CD4-positive, alpha-beta T cell treated with Interleukin-12 subunit alpha and Interleukin-12 subunit beta, for 1 hour (primary cell): ENCODE measurements at regions not wholly inside any gene's neighbourhood (a gene's known extent, or its start where the extent isn't known, plus 50 kb on each side); places are given as distances from the start of the nearest gene placed in this dataset.

Experiments used
- DNase-seq: peaks from one replicate; pipeline ENCODE4 v3.0.0-alpha.2; 2020

DNA sequence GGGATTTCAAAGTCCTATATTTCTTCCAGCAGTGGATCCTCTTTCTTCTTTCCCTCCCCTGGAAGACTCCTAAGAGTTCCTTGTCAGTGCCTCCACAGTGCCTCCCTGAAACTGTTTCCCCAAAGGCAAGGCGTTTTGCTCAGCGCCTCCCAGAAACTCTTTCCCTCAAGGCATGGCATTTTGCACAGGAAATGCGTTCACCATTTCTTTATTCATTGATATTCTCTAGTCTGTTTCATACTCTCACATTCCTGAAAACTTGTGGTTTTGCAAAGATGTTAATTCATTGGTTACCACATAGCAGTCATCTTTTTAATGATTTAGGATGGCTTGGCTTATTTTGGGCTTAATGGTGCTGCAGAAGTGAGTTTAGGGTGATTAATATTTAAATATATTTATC lies 177.3 kb upstream of the SLC10A2 start:
- DNase-seq = no peak

DNA sequence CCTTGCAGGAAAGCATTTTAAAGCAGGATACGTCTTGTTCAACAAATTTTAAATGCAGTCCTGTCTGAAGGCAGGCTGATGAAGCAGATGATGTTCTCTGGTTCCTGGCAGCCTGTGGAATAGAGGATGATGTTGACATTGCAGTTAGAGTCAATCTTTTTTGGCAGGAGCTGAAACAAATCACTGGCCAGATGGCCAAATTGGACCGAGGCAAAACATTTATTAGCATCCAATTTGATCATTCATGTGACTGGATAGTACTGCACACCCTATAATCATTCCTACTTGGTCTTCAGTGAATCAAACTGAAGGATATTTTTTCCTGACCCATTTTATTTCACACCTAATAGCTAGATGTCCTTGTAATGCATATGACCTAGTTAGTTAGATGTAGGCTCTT lies 172.2 kb upstream of the SLC10A2 start:
- no peak for DNase-seq

DNA sequence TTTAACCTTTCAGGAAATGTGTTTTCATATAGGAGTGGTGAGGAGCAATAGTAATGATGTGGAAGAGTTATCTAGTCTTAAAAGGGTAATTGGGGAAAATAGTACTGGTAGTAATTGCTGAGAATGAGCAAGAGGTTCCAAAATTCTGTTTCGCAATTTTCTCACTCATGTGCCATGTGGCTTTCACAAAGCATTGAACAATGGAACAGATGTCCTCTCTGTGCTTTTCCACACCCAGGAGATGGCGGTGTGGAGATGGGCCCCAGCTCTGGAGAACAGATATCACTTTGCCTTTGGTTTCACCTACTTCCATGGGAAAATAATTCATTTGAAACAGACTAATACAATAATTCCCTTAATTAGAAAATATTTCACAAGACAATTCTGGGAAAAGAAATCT lies 170.0 kb upstream of the SLC10A2 start:
- no peak for DNase-seq

DNA sequence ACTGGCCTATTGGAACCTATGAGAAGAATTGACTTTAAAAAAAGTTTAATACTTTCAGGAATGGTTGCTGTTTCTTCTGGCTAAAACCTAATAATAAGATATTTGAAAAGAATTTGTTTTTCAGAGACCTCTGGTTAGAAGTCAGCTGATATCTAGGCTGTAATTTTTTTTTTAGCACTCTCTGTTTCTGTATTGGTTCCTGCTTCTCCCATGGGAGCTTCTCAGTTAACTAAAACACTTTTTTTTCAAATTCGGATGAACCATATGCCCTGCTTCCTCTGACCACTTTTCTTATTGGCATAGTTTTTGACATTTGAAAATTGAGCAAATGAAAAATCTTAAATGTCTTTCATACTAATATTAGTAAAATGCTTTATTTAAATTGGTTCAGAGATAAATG lies 163.5 kb upstream of the SLC10A2 start:
- no peak for DNase-seq

DNA sequence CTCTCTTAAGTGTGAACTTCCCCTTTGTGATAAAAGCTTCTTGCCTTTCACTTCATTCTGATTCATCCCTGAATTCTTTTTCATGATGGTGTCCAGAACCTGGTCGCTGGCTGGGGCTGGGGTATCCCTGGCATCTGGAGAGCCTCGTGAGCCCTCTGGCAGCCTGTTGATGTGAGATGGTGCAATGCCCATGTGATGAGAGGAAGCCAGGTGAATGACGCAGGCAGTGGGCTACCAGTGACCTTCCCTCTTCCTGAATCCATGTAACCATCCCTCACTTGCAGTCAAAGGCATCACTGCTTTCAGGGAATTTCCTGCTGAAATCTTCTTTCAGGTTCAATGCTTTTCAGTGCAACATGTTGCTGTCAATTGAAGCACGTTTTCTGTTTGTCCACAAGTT lies 158.6 kb upstream of the SLC10A2 start:
- DNase-seq = no peak

DNA sequence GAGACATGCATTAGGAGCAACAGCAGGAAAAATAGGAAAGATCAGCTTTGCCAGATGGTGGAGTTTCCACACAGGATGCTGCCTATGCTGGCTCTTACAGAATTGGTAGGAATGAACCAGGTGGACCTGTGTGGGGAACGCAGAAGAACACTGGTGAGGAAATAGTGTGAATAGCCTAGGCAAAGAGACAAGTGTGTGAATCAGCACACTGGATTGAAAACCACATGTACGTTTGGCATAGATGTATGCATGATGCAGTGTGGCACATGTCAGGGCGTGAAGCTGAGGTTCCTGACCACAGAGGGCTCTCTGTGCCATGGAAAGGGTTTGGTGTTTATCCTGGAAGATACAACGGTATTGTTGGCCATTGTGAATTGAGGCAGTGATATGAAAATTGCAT lies 156.5 kb upstream of the SLC10A2 start:
- DNase-seq = no peak

DNA sequence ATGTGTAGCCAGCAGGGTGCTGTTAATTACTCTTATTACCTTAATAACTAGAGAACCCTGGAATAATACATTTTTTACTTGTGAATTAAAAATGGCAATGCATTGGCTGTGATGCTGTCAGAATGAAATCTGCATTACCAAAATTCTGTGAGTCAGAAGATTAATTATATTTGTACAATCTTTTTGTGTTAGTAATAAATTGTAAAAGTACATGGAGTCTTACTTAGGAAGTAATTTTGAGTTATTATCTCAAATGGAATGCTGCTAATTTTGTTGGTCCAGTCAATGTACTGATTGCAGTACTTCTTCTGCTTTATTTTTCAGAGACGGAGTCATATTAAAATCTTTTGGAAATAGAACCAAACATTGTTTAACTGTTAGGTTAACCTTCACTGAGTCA lies 152.0 kb upstream of the SLC10A2 start:
- no peak for DNase-seq

DNA sequence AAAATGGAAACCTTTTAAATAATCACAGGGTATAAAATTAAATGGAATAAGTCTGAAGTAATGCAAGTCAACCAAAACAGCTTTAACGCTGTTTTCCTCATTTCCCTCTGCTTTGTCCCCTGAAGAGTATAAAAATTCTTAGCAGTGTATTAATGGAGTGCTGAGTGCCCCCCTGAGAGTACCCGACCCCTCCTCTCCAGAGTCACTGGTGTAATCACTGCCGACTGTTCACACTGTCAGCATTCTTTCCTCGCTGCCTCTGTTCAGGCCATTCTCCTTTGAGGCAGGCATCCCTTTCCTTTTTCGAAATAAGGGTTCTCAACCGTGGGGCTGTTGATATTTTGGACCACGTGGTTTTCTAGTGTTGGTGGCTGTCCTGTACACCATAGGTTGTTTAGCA lies 146.9 kb upstream of the SLC10A2 start:
- no peak for DNase-seq

DNA sequence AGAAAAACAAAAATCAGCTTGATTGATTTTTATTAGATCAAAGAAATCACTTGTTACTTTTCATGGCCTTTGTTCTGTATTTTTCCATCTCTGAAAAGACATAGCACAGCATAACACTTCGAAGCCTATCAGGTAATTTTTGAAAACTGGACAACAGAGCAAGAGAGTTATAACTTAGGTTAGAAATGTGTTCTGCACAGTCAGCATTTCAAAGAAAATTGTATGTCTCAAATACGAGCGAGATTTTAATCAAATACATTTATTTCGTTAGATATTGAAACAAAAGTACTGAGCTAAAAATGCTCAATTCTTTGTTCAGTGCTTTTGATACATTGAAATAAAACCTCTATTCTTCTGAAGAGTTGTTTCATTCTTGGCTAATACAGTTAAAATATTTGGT lies 144.1 kb upstream of the SLC10A2 start:
- no peak for DNase-seq

DNA sequence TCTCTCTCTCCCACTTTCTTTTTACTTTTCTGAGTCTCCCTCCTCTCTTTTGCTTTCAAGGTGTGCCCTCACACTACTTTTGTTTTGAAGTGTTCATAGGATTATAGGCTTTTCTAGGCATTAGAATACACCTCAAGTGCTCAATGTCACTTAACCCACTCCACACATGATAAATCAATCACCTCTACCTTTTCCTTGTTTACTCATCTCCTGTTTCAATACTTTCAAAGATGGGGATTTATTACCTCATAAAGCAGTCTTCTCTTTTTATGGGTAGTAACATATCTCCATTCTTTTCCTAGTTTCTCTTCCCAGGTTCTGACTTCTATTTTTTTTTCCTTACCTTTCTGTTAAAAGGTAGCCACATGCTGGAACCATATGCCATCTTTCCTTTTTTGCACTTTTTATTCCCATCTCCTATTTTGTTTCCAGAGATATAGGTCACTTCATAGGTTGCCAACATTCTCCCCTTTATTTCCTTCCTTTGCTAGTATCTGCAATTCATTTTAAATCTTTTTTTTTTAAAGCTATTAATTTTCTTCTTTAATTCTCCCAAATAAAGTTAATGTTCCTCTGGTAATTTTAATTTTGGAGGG lies 137.6 kb upstream of the SLC10A2 start:
- no peak for DNase-seq

DNA sequence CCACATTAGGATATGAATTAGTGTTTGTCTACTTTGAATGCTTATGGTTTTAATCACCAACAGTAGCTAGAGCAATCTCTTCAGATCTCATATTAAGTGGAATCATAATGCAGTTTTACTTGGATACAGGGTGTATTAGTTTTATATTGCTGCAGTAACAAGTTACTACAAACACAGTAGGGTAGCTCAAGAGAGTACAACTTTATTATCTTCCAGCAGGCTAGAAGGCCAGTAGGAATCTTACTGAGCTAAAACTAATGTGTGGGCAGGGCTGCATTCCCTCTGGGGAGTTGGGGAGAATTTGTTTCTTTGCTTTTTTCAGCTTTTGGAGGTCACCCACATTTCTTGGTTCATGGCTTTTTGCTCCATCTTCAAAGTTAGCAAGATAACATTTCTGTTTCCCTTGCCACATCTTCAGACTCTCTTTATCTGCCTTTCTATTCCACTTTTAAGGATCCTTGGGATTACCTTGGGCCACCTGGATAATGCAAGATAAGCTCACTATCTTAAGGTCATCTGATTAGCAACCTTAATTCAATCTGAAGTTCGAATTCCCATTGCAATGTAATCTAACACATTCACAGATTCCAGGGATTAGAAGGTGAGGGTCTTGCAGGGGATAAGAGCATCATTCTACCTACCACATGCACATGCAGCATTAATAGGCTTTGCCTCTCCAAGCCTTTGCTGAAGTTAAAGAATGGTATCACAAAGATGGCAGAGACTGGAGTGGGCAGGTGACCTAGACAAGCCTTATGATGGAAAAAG lies 134.1 kb upstream of the SLC10A2 start:
- no peak for DNase-seq

DNA sequence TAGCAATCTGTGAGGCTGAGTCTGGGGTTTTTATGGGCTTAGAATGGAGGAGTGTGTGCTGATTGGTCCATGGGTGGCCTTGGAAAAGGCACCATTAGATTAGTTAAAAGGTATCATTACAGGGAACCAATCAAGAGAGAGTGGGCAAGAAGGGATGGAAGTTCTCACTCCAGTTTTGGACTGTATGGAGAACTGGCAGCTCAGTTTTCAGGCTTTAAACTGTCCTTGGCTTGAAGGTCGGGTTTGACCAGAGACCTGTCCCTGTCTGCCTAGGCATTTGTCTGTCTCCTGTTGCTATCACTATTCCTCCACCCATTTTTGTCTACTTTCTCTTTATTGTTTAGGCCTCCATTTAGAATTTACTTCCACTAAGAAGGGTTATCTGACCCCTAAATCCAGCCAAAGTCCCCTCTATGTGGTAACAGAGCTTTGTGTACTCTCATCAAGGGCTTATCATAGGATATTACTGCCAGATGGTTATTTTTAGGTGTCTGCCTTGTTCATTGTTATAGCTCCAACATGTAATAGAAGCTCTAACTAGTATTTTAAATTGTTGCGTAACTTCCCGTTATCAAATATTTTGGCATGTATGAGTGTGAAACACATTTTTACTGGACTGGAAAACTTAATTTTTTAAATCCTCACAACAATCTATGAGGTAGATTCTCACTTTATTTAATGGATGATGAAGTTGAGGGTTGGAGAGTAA lies 133.3 kb upstream of the SLC10A2 start:
- DNase-seq = no peak

DNA sequence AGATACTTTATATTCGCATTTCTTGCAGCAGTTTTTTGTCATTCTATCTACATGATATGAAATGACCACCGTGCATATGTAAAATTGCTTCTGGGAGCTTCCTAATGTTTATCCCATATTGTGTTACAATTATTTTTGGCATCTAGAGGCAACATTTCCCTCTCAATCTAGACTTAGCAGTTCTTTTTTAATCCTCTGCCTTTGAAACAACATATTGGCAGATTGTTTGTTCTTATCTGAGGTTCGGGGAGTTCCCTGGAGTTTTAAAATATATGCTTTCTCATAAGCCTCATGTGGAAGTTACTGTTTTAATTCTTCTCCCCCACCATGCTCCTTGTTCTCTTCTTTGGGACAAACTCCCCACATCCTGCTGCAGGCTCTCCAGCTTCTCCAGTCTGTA lies 130.1 kb upstream of the SLC10A2 start:
- no peak for DNase-seq

DNA sequence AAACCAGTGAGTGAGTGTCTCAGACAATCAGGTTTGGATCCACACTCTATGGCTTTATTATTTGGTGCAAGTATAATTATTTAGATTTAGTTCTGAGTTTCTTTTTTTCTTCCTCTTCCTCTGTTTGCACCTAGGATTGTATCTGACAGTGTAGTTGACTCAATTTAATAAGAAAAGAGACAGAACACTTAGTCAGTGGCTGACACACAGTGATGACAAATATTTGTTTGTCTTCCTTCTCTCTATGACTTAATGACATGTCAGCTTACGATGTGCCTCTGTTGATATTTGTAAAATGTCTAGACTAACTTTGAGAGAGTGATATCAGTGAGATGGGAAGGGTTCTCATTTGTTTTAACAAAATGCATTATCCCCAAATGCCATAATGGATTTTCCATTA lies 129.5 kb upstream of the SLC10A2 start:
- no peak for DNase-seq

DNA sequence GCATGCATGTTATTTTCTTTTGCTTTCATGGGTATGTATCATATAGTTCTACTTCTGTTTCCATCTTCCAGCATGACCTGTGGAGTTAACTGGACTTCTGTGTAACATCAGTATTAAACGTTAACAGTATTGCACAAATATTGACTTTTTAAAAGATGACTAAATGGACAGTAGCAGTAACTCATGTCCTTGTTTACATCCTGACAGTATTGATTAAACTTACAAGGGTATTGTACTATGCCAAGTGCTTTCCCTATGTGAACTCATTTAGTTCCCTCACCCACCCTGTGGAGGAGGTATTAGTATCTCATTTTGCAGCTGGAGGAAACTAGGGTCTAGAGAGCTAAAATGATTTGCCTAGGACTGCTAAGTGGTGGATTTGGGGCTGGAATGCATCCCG lies 128.7 kb upstream of the SLC10A2 start:
- DNase-seq = no peak

DNA sequence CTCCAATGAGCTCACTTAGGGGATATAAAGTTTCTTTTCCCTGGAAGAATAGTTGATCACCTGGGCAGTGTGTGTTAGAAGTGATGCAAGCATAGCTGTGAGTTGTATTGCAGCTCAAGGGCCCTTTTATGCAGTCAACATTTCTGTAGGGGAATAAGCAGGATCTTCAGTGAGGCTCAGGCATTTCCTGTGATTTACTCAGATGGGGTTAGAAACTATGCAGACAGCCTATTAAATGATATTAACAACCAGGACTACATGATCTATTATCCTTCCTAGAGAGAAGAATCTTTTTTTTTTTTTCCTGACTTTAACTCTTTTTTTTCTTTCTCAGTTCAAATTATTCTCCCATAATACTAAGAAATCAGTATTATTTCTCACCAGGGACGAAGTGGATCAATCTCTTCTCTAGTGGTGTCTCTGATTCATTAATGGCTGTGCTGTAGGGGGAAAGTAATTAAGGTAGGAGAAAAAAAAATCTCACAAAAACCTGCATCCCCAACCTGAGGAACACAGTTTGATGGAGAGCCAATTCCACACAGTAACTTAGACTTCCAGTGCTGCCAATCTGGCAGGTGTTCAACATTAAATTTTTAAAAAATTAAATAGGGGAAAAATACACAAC lies 126.4 kb upstream of the SLC10A2 start:
- no peak for DNase-seq

DNA sequence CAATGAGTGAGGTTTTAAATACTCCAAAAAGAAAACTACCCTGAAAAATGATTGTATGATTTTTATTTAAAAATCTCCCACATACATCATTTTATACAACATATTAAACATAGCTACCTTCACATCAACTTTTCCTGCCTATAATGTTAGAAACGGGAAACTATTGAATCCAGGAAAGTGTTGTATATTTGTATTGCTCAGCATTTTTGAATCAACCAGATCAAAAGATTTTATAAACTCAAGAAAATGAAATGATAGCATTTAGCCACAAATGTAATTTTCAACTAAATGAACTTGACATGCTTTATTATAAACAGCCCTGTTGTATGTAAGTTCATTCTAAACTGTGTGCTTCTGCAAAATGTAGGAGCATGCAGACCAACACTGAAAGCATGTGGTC lies 124.6 kb upstream of the SLC10A2 start:
- no peak for DNase-seq

DNA sequence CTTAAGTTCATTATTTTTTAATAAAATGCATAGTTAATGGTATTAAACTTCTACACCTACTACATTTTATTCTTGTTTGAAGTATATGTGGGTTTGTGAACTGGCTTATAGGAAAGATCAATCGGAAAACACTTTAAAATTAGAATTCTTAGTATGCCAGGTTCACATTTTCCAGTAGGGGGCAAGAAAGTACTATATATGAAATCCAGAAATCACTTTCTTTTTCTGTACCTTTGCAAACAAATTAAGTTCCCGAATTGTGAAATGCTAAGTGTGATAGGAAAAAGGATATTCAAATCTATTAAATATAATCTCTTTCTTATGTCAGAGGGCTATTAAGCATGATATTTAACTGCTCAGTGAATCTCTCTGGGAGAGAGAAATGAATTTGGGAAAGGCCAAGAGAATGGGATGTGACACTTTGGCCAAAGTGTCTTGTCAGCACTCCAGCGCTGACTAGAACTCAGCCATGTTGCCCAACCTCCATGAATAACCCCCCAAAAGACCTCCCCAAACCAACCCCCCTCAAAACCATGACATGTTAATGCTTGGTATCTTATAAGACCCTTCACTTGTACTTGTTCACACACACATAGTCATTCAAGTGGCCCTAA lies 122.6 kb upstream of the SLC10A2 start:
- DNase-seq = no peak

DNA sequence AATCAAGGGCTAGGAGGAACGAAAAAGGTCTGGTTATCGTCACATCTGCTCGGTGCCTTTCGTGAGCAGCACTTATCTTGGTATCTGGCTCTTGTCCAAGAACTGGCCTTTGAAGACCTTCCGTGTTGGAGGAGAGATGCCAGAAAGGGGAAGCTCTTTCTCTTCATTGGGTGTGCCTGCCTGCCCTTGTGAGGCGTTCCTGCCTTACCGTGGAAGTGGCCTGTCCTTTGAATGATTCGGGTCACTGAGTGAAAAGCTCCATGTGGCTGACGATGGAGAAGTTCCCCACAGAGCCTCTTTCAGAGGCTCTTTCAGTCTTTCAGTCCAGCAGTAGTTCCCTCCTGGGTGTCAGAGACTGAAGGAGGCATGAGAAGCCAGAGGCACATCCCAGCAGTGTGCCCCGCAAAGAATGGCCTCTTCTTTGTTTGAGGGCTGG lies 121.5 kb upstream of the SLC10A2 start:
- DNase-seq = no peak

DNA sequence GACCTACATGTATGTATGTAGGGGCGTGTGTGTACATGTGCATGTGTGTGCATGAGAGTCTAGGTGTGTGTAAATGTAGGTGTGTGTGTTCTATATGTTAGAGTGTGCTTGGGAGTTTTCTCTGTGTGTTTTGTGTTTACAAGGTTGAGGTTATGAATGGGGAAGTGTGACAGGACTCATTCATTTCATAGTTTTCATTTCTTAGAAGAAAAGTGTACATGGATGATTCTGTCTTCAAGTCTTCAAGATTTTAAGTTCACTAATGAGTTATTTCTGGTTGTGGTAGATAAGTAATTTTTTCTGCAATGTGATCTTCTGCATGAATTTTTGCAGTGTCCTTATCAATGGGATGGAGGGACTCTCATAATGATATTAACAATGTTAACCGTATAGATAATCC lies 118.2 kb upstream of the SLC10A2 start:
- no peak for DNase-seq

DNA sequence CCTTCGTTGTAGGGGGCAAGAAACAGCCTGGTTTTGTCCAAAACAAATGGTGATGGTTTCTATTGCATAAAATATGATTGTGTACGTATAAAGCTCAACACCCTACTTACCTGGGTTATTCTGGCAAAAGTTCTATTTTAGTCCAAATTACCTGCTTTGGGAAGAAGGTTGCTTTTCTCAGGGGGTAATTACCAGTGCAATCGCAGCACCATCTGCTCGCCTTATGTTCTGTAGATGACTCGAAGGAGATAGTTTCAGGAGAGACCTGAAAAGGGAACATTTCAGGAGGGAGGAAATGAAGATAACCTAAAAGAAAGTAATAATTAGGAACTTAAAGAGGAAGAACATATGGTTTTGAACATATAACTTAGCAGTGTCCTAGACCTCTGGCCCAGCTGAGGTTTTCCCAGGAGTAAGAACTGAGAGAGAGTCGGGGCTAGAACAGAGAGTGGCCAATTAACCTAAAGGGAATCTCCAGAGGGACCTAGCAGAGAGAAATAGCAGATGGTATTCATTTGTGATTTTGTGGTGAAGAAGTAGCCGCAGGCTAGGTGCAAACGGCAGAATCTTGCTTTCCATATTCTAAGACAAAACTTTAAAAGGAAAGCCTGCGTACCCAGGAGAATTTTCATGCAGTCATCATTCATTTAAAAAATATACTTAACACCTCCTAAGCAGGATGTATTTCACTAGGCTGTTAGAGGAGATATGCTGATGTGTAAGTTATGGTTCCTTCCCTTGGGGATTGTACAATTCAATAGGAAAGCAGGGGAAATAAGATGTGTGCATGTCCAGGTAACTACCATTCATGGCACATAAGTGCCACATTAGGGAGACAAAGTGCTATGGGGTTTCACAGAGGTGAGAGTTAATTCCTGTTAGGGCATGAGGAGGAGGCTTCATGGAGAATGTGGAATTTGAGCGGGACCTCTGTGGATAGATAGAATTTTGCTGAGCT lies 113.0 kb upstream of the SLC10A2 start:
- DNase-seq = no peak

DNA sequence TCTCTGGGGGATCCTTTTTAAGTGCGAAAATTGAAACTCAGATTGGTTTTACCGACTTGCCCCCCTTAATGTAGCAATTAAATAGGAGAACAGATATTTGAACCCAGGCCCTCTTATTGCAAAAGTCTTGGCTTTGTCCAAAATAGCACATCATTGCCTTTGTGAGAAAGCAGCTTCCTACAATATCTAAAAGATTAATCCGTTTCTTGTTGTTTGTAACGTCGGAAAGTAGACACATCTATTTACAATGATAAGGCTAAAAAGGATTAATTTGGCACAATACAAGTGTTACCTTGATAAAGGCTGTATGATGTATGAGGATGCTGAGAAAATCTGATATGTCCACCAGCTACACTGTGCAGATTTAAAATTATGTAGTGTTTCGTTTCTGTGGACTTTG lies 108.7 kb upstream of the SLC10A2 start:
- no peak for DNase-seq
